Ishikawa (cell line): ENCODE measurements at regions not wholly inside any gene's neighbourhood (a gene's known extent, or its start where the extent isn't known, plus 50 kb on each side); places are given as distances from the start of the nearest gene placed in this dataset.

Experiments
- CEBPB ChIP-seq: IDR thresholded peaks from 2 replicates; pipeline ENCODE4 v1.6.1; 2012
- CREB1 ChIP-seq: IDR thresholded peaks from 2 replicates; pipeline ENCODE4 v1.6.1; 2012; ENCODE audit warnings: low read depth
- EGR1 ChIP-seq: IDR thresholded peaks from 2 replicates; pipeline ENCODE4 v1.6.1; 2012
- EP300 ChIP-seq: IDR thresholded peaks from 2 replicates; pipeline ENCODE4 v1.6.1; 2012; ENCODE audit warnings: borderline replicate concordance
- FOXM1 ChIP-seq: IDR thresholded peaks from 2 replicates; pipeline ENCODE4 v1.6.1; 2012; ENCODE audit warnings: low read depth, borderline replicate concordance
- NFIC ChIP-seq: IDR thresholded peaks from 2 replicates; pipeline ENCODE4 v1.6.1; 2012
- RAD21 ChIP-seq: IDR thresholded peaks from 2 replicates; pipeline ENCODE4 v1.6.1; 2012; ENCODE audit warnings: low read depth
- TAF1 ChIP-seq: IDR thresholded peaks from 2 replicates; pipeline ENCODE4 v1.6.1; 2012; ENCODE audit warnings: low read depth, mild to moderate bottlenecking
- TCF12 ChIP-seq: IDR thresholded peaks from 2 replicates; pipeline ENCODE4 v1.6.1; 2012; ENCODE audit warnings: low read depth
- TEAD4 ChIP-seq: IDR thresholded peaks from 2 replicates; pipeline ENCODE4 v1.6.1; 2012
- YY1 ChIP-seq: IDR thresholded peaks from 2 replicates; pipeline ENCODE4 v1.6.1; 2012; ENCODE audit warnings: low read depth
- ZBTB7A ChIP-seq: IDR thresholded peaks from 2 replicates; pipeline ENCODE4 v1.6.1; 2012; ENCODE audit warnings: low read depth
- TF ChIP-seq, protein P1 (sequence below): IDR thresholded peaks from 2 replicates; pipeline ENCODE4 v1.6.1; 2012; ENCODE audit warnings: low read depth, mild to moderate bottlenecking
- TF ChIP-seq, protein P2 (sequence below): IDR thresholded peaks from 2 replicates; pipeline ENCODE4 v1.6.1; 2012
- TF ChIP-seq, protein P3 (sequence below): IDR thresholded peaks from 2 replicates; pipeline ENCODE4 v1.6.1; 2012

DNA sequence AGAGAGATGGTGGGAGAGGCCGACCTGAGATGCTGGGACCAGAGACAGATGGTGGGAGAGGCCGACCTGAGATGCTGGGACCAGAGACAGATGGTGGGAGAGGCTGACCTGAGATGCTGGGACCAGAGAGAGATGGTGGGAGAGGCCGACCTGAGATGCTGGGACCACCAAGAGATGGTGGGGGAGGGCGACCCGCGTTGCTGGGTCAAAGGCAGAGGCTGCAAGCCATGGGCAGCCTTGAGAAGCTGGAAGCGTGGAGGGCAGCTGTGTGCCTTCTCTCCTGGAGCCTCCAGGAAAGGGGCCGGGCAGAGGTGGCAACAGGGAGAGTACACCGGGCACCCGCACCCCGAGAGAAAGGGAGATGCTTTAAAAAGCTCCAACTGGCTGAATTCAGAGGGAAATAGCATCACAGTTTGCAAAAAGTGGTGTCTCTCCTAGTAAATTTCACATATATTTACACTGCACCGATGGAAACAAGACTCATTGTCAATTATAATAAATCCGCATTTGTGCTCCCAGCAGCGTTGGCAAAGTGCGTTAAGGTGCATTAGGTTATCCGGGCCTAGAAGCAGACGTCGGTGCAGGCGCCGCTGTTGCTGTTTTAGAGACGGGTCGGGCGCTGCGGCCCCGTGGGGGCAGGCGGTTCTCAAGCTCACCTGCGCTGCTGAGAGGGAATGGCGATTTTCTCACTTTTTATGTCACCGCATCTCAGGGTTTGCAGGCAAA is 132.4 kb downstream of the DLL1 start:
- no peak for TF ChIP-seq RAD21
- TF ChIP-seq, protein P1, sequence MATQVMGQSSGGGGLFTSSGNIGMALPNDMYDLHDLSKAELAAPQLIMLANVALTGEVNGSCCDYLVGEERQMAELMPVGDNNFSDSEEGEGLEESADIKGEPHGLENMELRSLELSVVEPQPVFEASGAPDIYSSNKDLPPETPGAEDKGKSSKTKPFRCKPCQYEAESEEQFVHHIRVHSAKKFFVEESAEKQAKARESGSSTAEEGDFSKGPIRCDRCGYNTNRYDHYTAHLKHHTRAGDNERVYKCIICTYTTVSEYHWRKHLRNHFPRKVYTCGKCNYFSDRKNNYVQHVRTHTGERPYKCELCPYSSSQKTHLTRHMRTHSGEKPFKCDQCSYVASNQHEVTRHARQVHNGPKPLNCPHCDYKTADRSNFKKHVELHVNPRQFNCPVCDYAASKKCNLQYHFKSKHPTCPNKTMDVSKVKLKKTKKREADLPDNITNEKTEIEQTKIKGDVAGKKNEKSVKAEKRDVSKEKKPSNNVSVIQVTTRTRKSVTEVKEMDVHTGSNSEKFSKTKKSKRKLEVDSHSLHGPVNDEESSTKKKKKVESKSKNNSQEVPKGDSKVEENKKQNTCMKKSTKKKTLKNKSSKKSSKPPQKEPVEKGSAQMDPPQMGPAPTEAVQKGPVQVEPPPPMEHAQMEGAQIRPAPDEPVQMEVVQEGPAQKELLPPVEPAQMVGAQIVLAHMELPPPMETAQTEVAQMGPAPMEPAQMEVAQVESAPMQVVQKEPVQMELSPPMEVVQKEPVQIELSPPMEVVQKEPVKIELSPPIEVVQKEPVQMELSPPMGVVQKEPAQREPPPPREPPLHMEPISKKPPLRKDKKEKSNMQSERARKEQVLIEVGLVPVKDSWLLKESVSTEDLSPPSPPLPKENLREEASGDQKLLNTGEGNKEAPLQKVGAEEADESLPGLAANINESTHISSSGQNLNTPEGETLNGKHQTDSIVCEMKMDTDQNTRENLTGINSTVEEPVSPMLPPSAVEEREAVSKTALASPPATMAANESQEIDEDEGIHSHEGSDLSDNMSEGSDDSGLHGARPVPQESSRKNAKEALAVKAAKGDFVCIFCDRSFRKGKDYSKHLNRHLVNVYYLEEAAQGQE, result no peak
- no peak for TF ChIP-seq TEAD4
- no peak for TF ChIP-seq TAF1
- no peak for TF ChIP-seq FOXM1
- no peak for TF ChIP-seq EP300
- TF ChIP-seq, protein P2, sequence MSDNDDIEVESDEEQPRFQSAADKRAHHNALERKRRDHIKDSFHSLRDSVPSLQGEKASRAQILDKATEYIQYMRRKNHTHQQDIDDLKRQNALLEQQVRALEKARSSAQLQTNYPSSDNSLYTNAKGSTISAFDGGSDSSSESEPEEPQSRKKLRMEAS, result no peak
- TF ChIP-seq TCF12, result no peak
- no peak for TF ChIP-seq YY1
- TF ChIP-seq NFIC, result no peak
- TF ChIP-seq EGR1, result no peak

DNA sequence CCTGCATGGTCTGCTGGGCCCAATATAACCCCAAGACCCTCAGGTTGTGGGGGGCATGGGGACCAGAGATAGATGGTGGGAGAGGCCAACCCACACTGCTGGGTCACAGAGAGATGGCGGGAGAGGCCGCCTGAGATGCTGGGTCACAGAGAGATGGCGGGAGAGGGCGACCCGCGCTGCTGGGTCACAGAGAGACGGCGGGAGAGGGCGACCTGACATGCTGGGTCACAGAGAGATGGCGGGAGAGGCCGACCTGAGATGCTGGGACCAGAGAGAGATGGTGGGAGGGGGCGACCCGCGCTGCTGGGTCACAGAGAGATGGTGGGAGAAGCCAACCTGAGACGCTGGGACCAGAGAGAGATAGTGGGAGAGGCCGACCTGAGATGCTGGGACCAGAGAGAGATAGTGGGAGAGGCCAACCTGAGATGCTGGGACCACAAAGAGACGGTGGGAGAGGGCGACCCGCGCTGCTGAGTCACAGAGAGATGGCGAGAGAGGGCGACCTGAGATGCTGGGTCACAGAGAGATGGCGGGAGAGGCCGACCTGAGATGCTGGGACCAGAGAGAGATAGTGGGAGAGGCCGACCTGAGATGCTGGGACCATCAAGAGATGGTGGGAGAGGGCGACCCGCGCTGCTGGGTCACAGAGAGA is 133.2 kb downstream of the DLL1 start:
- TF ChIP-seq YY1 (no peak), TAF1 (no peak), ZBTB7A (no peak), TCF12 (no peak), EP300 (no peak), FOXM1 (no peak), CEBPB (no peak), EGR1 (no peak), RAD21 (no peak)
- TF ChIP-seq, protein P2, result no peak
- TF ChIP-seq, protein P1, result no peak

DNA sequence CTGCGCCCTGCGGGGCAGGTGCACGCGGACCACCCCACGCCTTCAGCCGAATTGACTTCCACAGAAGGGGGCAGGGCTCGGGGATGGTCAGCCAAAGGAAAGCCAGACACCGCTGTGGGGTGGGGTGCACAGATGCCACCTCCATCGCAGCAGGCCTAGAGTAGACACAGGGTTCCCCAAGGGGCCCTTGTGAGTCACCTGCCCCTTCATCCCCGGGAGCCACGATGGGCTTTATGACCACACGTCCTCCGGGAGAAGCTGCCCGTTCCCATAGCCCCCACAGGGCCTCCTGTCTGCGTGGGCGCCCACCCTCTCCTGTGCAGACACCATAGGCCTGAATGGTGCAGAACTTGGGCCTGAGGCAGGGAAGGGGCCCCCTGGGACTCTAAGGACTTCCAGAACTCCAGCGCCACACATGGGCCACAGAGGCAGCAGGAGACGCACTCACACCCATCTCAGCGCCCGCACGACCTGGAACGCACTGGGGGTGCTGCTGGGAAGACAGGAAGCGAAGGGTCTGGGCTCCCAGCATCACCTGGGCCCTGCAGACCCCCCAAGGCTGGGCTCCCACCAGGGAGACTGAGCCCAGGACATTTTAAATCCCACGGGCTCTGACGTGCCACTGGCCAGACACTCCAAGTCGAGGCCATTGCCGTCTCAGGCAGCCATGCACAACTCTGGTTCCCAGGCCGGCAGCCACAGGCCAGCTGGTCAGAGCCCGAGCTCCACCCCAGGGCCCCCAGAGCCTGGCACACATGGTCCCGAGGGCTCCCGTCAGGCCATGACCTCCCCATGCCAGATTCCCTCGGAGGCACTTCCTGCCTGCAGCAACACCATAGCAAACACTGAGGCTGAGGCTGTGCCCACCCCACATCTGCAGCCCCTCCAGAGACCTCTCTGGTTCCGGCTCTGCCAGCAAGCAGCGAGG is 134.2 kb downstream of the DLL1 start:
- TF ChIP-seq YY1 (no peak), TEAD4 (no peak), TAF1 (no peak), TCF12 (no peak), EP300 (no peak), ZBTB7A (no peak), EGR1 (no peak), NFIC (no peak), RAD21 (no peak), FOXM1 (no peak), CREB1 (no peak), CEBPB (no peak)
- TF ChIP-seq, protein P2, result no peak
- TF ChIP-seq, protein P1, result no peak
- TF ChIP-seq, protein P3, sequence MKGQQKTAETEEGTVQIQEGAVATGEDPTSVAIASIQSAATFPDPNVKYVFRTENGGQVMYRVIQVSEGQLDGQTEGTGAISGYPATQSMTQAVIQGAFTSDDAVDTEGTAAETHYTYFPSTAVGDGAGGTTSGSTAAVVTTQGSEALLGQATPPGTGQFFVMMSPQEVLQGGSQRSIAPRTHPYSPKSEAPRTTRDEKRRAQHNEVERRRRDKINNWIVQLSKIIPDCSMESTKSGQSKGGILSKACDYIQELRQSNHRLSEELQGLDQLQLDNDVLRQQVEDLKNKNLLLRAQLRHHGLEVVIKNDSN, result no peak
